Effector memory CD4-positive, alpha-beta T cell (primary cell): ENCODE measurements at regions not wholly inside any gene's neighbourhood (a gene's known extent, or its start where the extent isn't known, plus 50 kb on each side); places are given as distances from the start of the nearest gene placed in this dataset.

Source experiments
- DNase-seq, 3 donors: peaks; one replicate each; pipeline ENCODE4 v3.0.0-alpha.2; 2020
- H3K27ac ChIP-seq: 2 replicates; pipeline ENCODE4 v1.7.0; 2013; ENCODE audit warnings: mild to moderate bottlenecking, low read length, moderate library complexity; ENCODE audit not compliant: insufficient read depth, poor library complexity, severe bottlenecking
- H3K27me3 ChIP-seq: replicated peaks from 2 replicates; pipeline ENCODE4 v1.7.0; 2013; ENCODE audit warnings: mild to moderate bottlenecking, low read length; ENCODE audit not compliant: insufficient read depth, control insufficient read depth, poor library complexity, severe bottlenecking
- H3K36me3 ChIP-seq: 2 replicates; pipeline ENCODE4 v1.7.0; 2013; ENCODE audit warnings: mild to moderate bottlenecking, low read length, moderate library complexity; ENCODE audit not compliant: control insufficient read depth, insufficient read depth
- H3K4me1 ChIP-seq: 2 replicates; pipeline ENCODE4 v1.7.0; 2013; ENCODE audit warnings: low read length, mild to moderate bottlenecking; ENCODE audit not compliant: control insufficient read depth, insufficient read depth, poor library complexity, severe bottlenecking
- H3K4me3 ChIP-seq: 2 replicates; pipeline ENCODE4 v1.7.0; 2013; ENCODE audit warnings: low read length, low read depth, mild to moderate bottlenecking; ENCODE audit not compliant: insufficient read depth, poor library complexity, severe bottlenecking
- H3K9me3 ChIP-seq: 2 replicates; pipeline ENCODE4 v1.7.0; 2013; ENCODE audit warnings: mild to moderate bottlenecking, low read length, moderate library complexity; ENCODE audit not compliant: control insufficient read depth

DNA sequence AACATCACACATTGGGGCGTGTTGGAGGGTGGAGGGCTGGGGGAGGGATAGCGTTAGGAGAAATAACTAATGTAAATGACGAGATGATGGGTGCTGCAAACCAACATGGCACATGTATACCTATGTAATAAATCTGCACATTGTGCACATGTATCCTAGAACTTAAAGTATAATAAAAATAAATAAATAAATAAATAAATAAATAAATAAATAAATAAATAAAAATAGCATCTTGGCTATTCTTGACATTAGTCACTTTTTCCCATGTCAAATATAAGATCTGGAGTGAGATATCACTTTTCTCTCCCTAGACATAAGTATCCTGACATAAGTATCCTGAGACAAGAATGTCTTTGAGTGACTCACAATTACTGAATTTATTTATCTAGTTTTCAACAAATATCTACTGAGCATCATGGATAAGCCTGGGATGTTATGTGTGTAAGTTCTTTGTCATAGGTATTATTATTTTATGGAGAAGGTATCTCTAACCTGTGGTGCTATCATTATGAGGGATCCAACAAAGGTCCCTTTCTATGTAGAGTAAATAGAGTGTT lies 691.3 kb downstream of the SORCS1 start:
- Histone ChIP-seq H3K27ac (no peak overlapping the region), H3K4me1 (no peaks in the 10 kb centered on the region), H3K27me3 (no peaks in the 10 kb centered on the region), H3K9me3 (no peaks in the 10 kb centered on the region), H3K36me3 (no peaks in the 10 kb centered on the region), H3K4me3 (no peak overlapping the region)
- DNase-seq, result no peak

DNA sequence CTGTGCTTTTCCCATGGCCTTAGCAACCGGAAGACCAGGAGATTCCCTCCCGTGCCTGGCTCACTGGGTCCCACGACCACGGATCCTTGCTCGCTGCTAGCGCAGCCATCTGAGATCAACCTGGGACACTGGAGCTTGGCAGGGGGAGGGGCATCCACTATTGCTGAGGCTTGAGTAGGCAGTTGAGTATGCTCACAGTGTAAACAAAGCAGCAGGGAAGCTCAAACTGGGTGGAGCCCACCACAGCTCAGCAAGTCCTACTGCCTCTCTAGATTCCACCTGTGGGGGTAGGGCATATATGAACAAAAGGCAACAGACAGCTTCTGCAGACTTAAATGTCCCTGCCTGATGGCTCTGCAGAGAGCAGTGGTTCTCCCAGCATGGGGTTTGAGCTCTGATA lies 697.0 kb downstream of the SORCS1 start:
- DNase-seq, result no peak
- Histone ChIP-seq H3K36me3 (no peaks in the 10 kb centered on the region), H3K9me3 (no peaks in the 10 kb centered on the region), H3K27ac (no peak overlapping the region), H3K4me1 (no peaks in the 10 kb centered on the region), H3K4me3 (no peak overlapping the region), H3K27me3 (no peaks in the 10 kb centered on the region)

DNA sequence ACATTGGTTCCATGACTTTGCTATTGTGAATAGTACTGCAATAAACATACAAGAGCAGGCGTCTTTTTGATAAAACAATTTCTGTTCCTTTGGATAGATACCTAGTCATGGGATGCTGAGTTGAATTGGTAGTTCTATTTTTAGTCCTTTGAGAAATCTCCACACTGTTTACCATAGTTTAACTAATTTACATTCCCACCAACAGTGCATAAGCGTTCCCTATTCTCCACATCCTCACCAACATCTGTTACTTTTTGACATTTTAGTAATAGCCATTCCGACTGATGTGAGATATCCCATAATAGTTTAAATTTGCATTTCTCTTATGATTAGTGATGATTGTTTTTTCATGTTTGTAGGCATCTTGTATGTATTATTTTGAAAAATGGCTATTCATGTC lies 707.0 kb downstream of the SORCS1 start:
- Histone ChIP-seq H3K4me1 (no peaks in the 10 kb centered on the region), H3K36me3 (no peaks in the 10 kb centered on the region), H3K27ac (no peak overlapping the region), H3K9me3 (no peaks in the 10 kb centered on the region), H3K27me3 (no peaks in the 10 kb centered on the region), H3K4me3 (no peak overlapping the region)
- DNase-seq, result no peak

DNA sequence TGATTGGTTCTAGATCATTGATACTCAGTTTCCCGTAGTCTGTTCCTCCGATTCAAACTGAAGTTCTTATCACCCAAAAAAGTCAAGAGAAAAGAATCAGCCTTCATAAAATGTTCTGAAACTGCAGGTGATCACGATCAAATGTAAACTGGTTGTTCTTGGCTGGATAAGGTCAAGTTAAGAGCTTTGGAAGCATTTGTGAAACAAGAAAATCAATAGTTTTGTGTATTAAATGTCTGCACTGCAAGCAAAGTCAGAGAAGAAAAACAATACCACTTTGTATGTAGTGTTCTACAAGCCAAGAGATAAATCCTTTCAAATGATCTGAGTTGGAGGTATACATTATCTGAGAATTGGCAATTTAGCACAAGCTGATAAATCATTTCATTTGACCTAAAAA lies 710.3 kb downstream of the SORCS1 start:
- Histone ChIP-seq H3K9me3 (no peaks in the 10 kb centered on the region), H3K36me3 (no peaks in the 10 kb centered on the region), H3K27me3 (no peaks in the 10 kb centered on the region), H3K27ac (no peak overlapping the region), H3K4me1 (no peaks in the 10 kb centered on the region), H3K4me3 (no peak overlapping the region)
- no peak for DNase-seq

DNA sequence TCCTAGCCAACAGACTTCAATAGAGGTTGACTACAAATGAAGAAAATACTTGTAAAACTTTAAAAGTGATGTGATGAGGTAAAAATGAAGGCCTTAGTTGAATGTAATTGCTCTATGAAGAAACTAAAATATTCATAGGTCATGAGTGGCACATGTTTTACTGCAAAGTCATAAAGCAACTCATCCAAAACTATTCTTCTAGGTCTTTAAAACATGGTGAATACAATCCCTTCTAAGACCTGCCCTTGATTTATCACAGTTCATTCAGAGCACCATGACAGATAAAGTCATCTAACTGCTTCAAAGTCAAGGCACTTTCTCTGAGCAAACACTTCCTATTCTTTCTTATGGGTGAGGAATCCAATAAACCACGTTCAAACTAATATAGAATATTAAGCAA lies 713.5 kb downstream of the SORCS1 start:
- no peaks in the 10 kb centered on the region for H3K27me3 ChIP-seq
- no peak overlapping the region for H3K27ac ChIP-seq
- H3K36me3 ChIP-seq, result no peaks in the 10 kb centered on the region
- no peak for DNase-seq
- H3K4me1 ChIP-seq, result no peaks in the 10 kb centered on the region
- no peak overlapping the region for H3K4me3 ChIP-seq
- H3K9me3 ChIP-seq, result no peaks in the 10 kb centered on the region

DNA sequence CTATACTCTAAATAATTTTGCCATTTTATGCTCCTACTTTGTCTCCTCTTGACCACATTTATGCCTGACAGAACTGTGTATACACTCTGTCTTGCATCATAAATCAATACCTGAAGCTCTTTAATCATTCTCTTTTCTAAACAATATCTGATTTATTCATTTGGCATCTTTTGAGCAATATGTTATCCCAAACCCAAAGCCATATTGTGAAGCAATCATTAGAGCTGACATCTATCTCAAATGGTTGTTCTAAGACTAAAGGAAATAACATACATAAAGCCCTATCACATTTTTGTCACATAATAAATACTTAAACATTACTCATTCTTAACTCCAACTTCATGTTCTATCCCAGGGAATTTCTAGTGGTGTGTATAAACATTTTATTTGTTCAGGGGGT lies 717.6 kb downstream of the SORCS1 start:
- no peak overlapping the region for H3K4me3 ChIP-seq
- no peaks in the 10 kb centered on the region for H3K4me1 ChIP-seq
- H3K36me3 ChIP-seq, result no peaks in the 10 kb centered on the region
- H3K27me3 ChIP-seq, result no peaks in the 10 kb centered on the region
- no peak overlapping the region for H3K27ac ChIP-seq
- no peaks in the 10 kb centered on the region for H3K9me3 ChIP-seq
- no peak for DNase-seq

DNA sequence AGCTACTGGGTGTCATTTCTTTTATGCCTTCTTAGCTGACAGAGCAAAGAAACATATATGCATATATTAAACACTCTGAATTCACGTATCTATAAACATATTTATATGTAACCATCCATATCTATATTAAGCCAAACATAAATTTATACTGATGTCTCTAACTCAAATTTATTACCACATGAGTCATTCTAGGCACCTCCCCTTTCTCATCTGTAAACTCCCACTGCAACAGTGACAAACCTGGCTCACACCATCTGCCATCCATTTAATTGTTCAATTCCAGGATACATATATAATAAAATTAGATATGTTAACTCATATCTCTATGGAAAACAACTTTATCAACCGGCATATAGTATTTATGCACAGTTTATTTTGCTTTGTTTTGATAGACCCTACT lies 722.3 kb downstream of the SORCS1 start:
- no peak overlapping the region for H3K27ac ChIP-seq
- H3K9me3 ChIP-seq, result no peaks in the 10 kb centered on the region
- H3K27me3 ChIP-seq, result no peaks in the 10 kb centered on the region
- no peak for DNase-seq
- no peaks in the 10 kb centered on the region for H3K36me3 ChIP-seq
- no peaks in the 10 kb centered on the region for H3K4me1 ChIP-seq
- no peak overlapping the region for H3K4me3 ChIP-seq

DNA sequence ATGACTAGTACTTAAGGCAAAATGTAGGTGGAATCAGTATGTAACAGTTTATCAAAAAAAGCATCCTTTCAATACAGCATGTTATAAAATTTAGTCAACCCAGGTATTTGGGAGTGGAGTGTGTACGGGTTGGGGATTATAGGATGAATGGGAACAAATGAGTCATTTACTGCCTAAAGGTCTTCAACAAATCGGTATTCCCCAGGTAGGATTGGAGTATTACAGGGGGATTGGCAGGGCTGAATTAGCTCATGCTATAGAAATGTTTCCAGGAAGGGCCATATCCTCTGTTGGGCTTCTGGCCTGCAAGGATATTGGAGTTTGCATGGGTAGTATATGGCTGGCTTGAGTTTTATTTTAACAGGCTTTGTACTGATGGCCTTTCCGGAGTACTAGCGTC lies 723.7 kb downstream of the SORCS1 start:
- Histone ChIP-seq H3K4me3 (no peak overlapping the region), H3K27me3 (no peaks in the 10 kb centered on the region), H3K4me1 (no peaks in the 10 kb centered on the region), H3K36me3 (no peaks in the 10 kb centered on the region), H3K27ac (no peak overlapping the region), H3K9me3 (no peaks in the 10 kb centered on the region)
- no peak for DNase-seq

DNA sequence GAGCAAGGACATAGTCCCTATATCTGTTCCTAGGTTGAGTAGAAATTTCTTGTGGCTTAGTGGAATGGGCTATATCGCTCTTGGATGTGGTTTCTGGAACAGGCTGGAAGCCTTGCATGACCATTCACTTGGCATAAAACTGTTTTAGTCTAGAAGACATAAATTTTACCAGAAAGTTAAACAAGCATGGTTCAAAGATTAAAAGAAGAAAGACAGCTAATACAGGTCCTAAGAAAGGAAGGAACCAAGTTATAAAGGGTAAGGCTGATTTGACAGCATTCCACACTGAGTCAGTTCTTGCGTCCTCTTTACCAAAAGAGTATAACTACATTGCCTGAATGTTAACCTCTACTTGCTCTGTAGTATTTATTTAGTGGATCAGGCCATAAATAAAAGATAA lies 724.2 kb downstream of the SORCS1 start:
- no peaks in the 10 kb centered on the region for H3K36me3 ChIP-seq
- H3K27me3 ChIP-seq, result no peaks in the 10 kb centered on the region
- no peak for DNase-seq
- no peak overlapping the region for H3K4me3 ChIP-seq
- H3K9me3 ChIP-seq, result no peaks in the 10 kb centered on the region
- no peak overlapping the region for H3K27ac ChIP-seq
- H3K4me1 ChIP-seq, result no peaks in the 10 kb centered on the region

DNA sequence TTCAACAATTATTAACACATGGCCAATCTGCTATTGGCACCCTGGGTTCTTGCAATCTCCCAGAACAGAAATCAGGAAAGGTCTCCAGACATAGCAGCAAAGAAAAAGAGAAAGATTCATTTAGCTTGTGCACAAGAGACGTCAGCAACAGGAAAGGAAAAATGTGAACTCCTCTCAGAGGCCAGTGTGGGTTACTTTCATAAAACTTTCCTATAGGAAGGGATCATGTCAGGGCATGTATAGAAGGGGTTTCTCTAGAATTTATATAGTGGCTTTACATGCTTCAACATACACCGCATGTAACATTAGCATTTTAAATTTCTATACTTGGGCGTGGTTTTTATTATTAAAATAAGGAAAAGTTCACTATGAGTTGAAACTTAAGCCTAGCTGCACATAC lies 725.1 kb downstream of the SORCS1 start:
- Histone ChIP-seq H3K9me3 (no peaks in the 10 kb centered on the region), H3K27me3 (no peaks in the 10 kb centered on the region), H3K27ac (no peak overlapping the region), H3K4me3 (no peak overlapping the region), H3K36me3 (no peaks in the 10 kb centered on the region), H3K4me1 (no peaks in the 10 kb centered on the region)
- no peak for DNase-seq

DNA sequence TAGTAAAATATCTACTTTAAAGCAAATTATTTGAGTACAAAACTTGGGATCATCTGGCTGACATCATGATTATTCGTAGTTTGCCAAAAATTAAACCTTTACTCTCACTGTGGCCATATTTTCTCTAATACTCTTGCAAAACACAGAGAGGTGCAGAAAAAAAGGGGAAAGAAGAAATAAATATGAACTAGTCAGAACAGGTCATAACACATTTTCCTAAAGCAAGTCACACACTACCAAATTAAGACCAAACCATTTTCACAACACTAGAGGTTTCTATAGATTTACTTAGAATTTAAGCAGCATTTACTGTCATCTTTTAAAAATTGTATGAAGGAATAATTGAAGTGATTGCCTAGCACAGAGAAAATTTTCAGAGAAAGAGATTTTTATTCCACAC lies 726.1 kb downstream of the SORCS1 start:
- H3K27ac ChIP-seq, result no peak overlapping the region
- H3K4me1 ChIP-seq, result no peaks in the 10 kb centered on the region
- no peaks in the 10 kb centered on the region for H3K27me3 ChIP-seq
- H3K36me3 ChIP-seq, result no peaks in the 10 kb centered on the region
- DNase-seq, result no peak
- no peaks in the 10 kb centered on the region for H3K9me3 ChIP-seq
- no peak overlapping the region for H3K4me3 ChIP-seq
